ENCODE measurements at regions not wholly inside any gene's neighbourhood (a gene's known extent, or its start where the extent isn't known, plus 50 kb on each side); places are given as distances from the start of the nearest gene placed in this dataset.

DNA sequence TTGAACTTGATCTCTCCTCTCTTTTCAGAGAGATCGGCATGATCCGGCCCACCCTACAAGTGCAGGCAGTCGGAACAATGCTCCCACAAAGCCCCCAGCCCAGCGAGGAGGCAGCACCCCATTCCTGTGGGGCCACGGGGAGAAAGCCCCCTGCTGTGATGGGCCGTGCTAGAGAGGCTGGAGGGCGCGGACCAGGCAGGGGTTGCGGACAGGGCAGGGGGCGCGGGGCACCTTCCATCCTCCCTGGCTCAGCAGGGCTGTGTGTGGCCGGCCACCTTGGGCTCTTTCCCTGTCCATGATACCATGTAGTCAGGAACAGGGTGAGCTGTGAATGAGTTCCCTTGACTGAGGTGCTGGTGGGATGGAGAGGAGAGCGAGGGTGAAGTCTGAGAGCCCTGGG is 379.8 kb downstream of the BRD1 start:
- TF ChIP-seq, protein P1, sequence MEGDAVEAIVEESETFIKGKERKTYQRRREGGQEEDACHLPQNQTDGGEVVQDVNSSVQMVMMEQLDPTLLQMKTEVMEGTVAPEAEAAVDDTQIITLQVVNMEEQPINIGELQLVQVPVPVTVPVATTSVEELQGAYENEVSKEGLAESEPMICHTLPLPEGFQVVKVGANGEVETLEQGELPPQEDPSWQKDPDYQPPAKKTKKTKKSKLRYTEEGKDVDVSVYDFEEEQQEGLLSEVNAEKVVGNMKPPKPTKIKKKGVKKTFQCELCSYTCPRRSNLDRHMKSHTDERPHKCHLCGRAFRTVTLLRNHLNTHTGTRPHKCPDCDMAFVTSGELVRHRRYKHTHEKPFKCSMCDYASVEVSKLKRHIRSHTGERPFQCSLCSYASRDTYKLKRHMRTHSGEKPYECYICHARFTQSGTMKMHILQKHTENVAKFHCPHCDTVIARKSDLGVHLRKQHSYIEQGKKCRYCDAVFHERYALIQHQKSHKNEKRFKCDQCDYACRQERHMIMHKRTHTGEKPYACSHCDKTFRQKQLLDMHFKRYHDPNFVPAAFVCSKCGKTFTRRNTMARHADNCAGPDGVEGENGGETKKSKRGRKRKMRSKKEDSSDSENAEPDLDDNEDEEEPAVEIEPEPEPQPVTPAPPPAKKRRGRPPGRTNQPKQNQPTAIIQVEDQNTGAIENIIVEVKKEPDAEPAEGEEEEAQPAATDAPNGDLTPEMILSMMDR (IDR thresholded peaks at IDR 0.05) = no peak
- TF ChIP-seq EZH2 (IDR thresholded peaks at IDR 0.05; ENCODE audit: borderline replicate concordance, insufficient read depth, low read depth, low read length, poor library complexity, severe bottlenecking) = no peak
